ENCODE measurements at regions not wholly inside any gene's neighbourhood (a gene's known extent, or its start where the extent isn't known, plus 50 kb on each side); places are given as distances from the start of the nearest gene placed in this dataset.
"Not testable (repeated sequence)": the region's sequence is repeated elsewhere in the genome, so short reads cannot be mapped to it uniquely, and the experiment has no call there.

GRCh38 chr1:43031316-43032203, 72.9 kb upstream of the SLC2A1 start:
- DNase-seq (ENCODE audit: low read depth): no peak
- H3K4me3 ChIP-seq (ENCODE audit: control insufficient read depth, low read depth, low read length): no peak overlapping the region
- TF ChIP-seq CTCF (conservative IDR thresholded peaks at IDR 0.05; ENCODE audit: control insufficient read depth, insufficient read depth, low read depth, low read length): no peak

GRCh38 chr1:43024905-43025304, 66.2 kb upstream of the SLC2A1 start:
- H3K4me3 ChIP-seq (ENCODE audit: control insufficient read depth, low read depth, low read length): no peak overlapping the region
- DNase-seq (ENCODE audit: low read depth): no peak
- no peak for TF ChIP-seq CTCF (conservative IDR thresholded peaks at IDR 0.05; ENCODE audit: control insufficient read depth, insufficient read depth, low read depth, low read length)

DNA sequence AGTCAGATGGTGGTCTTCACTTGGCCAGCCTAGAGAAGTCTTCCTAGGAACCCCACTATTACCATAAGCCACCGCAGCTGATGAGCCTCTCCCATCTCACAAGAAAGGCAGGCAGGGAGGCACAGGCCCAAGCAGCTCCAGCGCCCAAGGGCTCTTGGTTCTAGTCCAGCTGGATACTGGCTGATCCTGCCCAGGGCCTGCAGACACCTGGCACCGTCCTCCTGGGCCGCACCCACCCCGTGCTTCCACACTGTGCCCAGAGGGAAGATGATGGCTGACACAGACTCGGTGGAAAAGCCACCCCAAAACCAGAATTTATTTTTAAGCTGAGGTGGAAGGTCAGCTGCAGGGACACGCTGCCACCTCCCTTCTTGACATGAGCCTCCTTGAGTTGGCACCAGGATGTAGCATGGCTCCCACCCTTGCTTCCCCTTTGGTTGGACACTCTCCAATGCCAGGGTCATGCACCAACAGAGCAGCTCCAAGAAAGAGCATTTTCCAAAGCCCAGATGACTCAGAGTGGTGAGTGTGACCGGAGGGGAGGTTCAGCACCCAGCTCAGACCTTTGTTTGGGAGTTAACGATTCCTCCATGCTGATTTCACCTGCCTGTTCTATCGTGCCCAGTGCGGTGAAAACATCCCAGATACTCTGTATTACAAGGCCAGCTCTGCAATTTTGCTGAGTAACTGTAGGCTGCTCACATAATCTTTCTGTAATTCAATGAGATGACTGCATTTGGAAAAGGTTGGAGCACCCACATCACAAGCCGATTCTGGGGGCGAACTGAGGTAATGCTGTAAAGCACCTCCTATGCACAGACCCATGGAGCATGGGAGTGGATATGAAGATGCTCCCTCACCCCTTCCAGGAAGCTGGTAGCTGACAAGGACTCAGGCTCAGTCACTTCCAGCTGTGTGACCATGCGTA, 63.1 kb upstream of the SLC2A1 start:
- no peak for DNase-seq (ENCODE audit: low read depth)
- H3K4me3 ChIP-seq (ENCODE audit: control insufficient read depth, low read depth, low read length): no peak overlapping the region
- TF ChIP-seq CTCF (conservative IDR thresholded peaks at IDR 0.05; ENCODE audit: control insufficient read depth, insufficient read depth, low read depth, low read length): no peak

DNA sequence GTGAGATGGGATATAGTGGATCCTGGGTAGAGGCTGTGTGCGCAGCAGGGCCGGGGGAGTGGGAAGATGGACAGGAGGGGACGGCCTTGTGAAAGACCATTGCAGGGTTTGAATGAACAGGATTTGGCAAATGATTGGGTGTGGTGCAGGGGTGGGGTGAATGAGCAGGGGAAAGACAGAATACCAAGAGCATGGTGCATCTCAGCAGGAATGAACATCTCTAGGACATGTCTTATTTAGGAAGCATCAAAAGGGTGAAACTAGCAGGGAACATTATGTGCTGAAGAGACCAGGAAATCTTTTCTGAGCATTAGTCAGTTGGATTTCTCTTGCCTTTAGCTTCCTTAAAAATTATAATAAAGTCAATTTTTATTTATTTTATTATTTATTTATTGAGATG, 60.6 kb upstream of the SLC2A1 start:
- H3K4me3 ChIP-seq (ENCODE audit: control insufficient read depth, low read depth, low read length): no peak overlapping the region
- no peak for TF ChIP-seq CTCF (conservative IDR thresholded peaks at IDR 0.05; ENCODE audit: control insufficient read depth, insufficient read depth, low read depth, low read length)
- no peak for DNase-seq (ENCODE audit: low read depth)

GRCh38 chr1:43018121-43018520, 59.5 kb upstream of the SLC2A1 start:
- no peak for TF ChIP-seq CTCF (conservative IDR thresholded peaks at IDR 0.05; ENCODE audit: control insufficient read depth, insufficient read depth, low read depth, low read length)

DNA sequence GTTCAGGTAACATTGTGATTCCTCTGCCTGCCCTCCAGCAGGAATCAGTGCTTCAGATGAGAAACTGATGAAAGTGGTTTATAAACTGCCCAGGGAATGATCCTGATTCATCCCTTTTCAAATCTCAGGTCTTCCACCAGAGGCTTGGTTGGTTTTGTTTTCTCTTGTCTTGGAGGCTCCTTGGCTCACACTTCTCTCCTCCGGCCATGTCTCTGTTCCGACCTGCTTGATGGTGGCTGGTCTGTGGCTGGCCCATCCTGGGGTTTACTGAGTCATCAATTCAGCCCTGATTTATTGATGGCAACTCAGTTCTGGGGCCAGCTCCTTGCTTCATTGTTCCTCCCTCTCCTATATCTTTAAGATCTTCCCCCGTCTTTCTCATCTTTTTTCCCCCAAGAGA, 56.6 kb upstream of the SLC2A1 start:
- no peak for TF ChIP-seq CTCF (conservative IDR thresholded peaks at IDR 0.05; ENCODE audit: control insufficient read depth, insufficient read depth, low read depth, low read length)
- H3K4me3 ChIP-seq (ENCODE audit: control insufficient read depth, low read depth, low read length): no peak overlapping the region
- DNase-seq (ENCODE audit: low read depth): no peak

More at GRCh38 chr1:43018121-43018520, 59.5 kb upstream of the SLC2A1 start:
- H3K4me3 ChIP-seq (ENCODE audit: control insufficient read depth, low read depth, low read length): no peak overlapping the region
- DNase-seq (ENCODE audit: low read depth): no peak

GRCh38 chr1:43014579-43014978, 55.9 kb upstream of the SLC2A1 start:
- H3K4me3 ChIP-seq (ENCODE audit: control insufficient read depth, low read depth, low read length); DNase-seq (ENCODE audit: low read depth): not testable (repeated sequence)
